Lower leg skin (tissue), 4 donors: ENCODE measurements at regions not wholly inside any gene's neighbourhood (a gene's known extent, or its start where the extent isn't known, plus 50 kb on each side); places are given as distances from the start of the nearest gene placed in this dataset.

Experiments
- DNase-seq, 2 donors: peaks; one replicate each; pipeline ENCODE4 v3.0.0-alpha.2; 2019; ENCODE audit warnings: low spot score in 2 of 2
- H3K4me3 ChIP-seq: fragments of 200-600 bp; sonication (generic); 2 replicates; pipeline ENCODE4 v1.5.1; 2017; ENCODE audit warnings: mild to moderate bottlenecking, low read depth; ENCODE audit not compliant: poor library complexity, severe bottlenecking
- CTCF ChIP-seq, 3 donors: fragments of 450-650 bp; IDR thresholded peaks; one replicate each; pipeline ENCODE4 v1.5.1; 2016; ENCODE audit warnings: antibody characterized with exemption in 3 of 3, mild to moderate bottlenecking in 3 of 3, moderate library complexity in 2 of 3
- POLR2A ChIP-seq, 2 donors: fragments of 450-650 bp; IDR thresholded peaks; one replicate each; pipeline ENCODE4 v1.6.1; 2016 to 2017; ENCODE audit warnings: antibody characterized with exemption in 2 of 2, mild to moderate bottlenecking in 1 of 2, moderate library complexity in 1 of 2
- WGBS, 2 donors: methylation state at CpG; one replicate each; pipeline ENCODE4 v1.1.5; 2018; 5-methylcytosine and 5-hydroxymethylcytosine counted together
- intact Hi-C: fragments of 100-400 bp; cut with DNase I; formaldehyde crosslinking; loops from one replicate; pipeline ENCODE4 v1.15.0; 2023; ENCODE audit warnings: low total_unique reads

- WGBS, 2 donors = 85% methylated on average over 4 of the region's 4 CpGs
- intact Hi-C loops = no loop called here
- TF ChIP-seq CTCF (IDR thresholded peaks at IDR 0.05) = no peak
- TF ChIP-seq POLR2A (IDR thresholded peaks at IDR 0.05) = no peak
- DNase-seq = no peak
- H3K4me3 ChIP-seq = no peak overlapping the region
These were observed 272.8 kb upstream of the TBX18 start for GRCh38 chr6:85037221-85037620.

GRCh38 chr6:85035766-85036165, 271.4 kb upstream of the TBX18 start:
- TF ChIP-seq POLR2A (IDR thresholded peaks at IDR 0.05) = no peak
- TF ChIP-seq CTCF (IDR thresholded peaks at IDR 0.05) = no peak
- no peak for DNase-seq
- no peak overlapping the region for H3K4me3 ChIP-seq
- intact Hi-C loops = no loop called here
- 91 to 94% methylated on average over 1 of the region's 1 CpG for WGBS, 2 donors

GRCh38 chr6:85033547-85033946, 269.1 kb upstream of the TBX18 start:
- intact Hi-C loops = no loop called here
- no peak overlapping the region for H3K4me3 ChIP-seq
- no peak for TF ChIP-seq POLR2A (IDR thresholded peaks at IDR 0.05)
- TF ChIP-seq CTCF (IDR thresholded peaks at IDR 0.05) = no peak
- WGBS, 2 donors = 53 to 67% methylated on average over 1 of the region's 1 CpG
- no peak for DNase-seq

GRCh38 chr6:85026021-85026420, 261.6 kb upstream of the TBX18 start:
- H3K4me3 ChIP-seq = no peak overlapping the region
- WGBS, 2 donors = 61 to 91% methylated on average over 2 of the region's 2 CpGs
- intact Hi-C loops = no loop called here
- TF ChIP-seq CTCF (IDR thresholded peaks at IDR 0.05) (no peak), POLR2A (IDR thresholded peaks at IDR 0.05) (no peak)
- DNase-seq = no peak

GRCh38 chr6:85023721-85024120, 259.3 kb upstream of the TBX18 start:
- no peak for TF ChIP-seq POLR2A (IDR thresholded peaks at IDR 0.05)
- no peak for TF ChIP-seq CTCF (IDR thresholded peaks at IDR 0.05)
- DNase-seq = no peak
- WGBS, 2 donors = 35 to 39% methylated on average over 2 of the region's 2 CpGs
- H3K4me3 ChIP-seq = no peak overlapping the region
- intact Hi-C loops = no loop called here

GRCh38 chr6:85017352-85017751, 253.0 kb upstream of the TBX18 start:
- intact Hi-C loops = no loop called here
- TF ChIP-seq POLR2A (IDR thresholded peaks at IDR 0.05) = no peak
- TF ChIP-seq CTCF (IDR thresholded peaks at IDR 0.05) = no peak
- H3K4me3 ChIP-seq = no peak overlapping the region
- no peak for DNase-seq
- WGBS, 2 donors = 79 to 90% methylated on average over 1 of the region's 1 CpG
